SU-DHL-6 (cell line): ENCODE measurements at regions not wholly inside any gene's neighbourhood (a gene's known extent, or its start where the extent isn't known, plus 50 kb on each side); places are given as distances from the start of the nearest gene placed in this dataset.

Source experiments
- H2AFZ ChIP-seq: fragments of 200-600 bp; sonication (generic); 2 replicates; pipeline ENCODE4 v1.6.1; 2014; ENCODE audit warnings: low read depth, mild to moderate bottlenecking, moderate library complexity, mixed read lengths, antibody characterized with exemption, low read length; ENCODE audit not compliant: severe bottlenecking
- H3F3A ChIP-seq: fragments of 200-600 bp; shearing (Covaris generic); 2 replicates; pipeline ENCODE4 v1.6.0; 2016; ENCODE audit warnings: antibody characterized with exemption, mild to moderate bottlenecking; ENCODE audit not compliant: insufficient read depth
- H3K27ac ChIP-seq: fragments of 200-600 bp; sonication (generic); 2 replicates; pipeline ENCODE4 v1.5.1; 2016; ENCODE audit warnings: low read depth, mild to moderate bottlenecking, low read length, moderate library complexity, mixed read lengths
- H3K27me3 ChIP-seq: fragments of 200-600 bp; sonication (generic), shearing (Covaris generic); 2 replicates; pipeline ENCODE4 v1.6.0; 2014; ENCODE audit warnings: mild to moderate bottlenecking, low read length
- H3K36me3 ChIP-seq: fragments of 200-600 bp; sonication (generic); 2 replicates; pipeline ENCODE4 v1.6.1; 2014; ENCODE audit warnings: mild to moderate bottlenecking, low read length, mixed read lengths
- H3K4me2 ChIP-seq: fragments of 300-600, 200-600 bp; shearing (Covaris generic), sonication (generic); 2 replicates; pipeline ENCODE4 v1.6.0; 2014; ENCODE audit warnings: low read length, low read depth, mild to moderate bottlenecking; ENCODE audit not compliant: poor library complexity, severe bottlenecking
- H3K4me3 ChIP-seq: fragments of 200-600 bp; sonication (generic); 2 replicates; pipeline ENCODE4 v1.5.1; 2014; ENCODE audit warnings: antibody characterized with exemption, low read length, mild to moderate bottlenecking, mixed read lengths; ENCODE audit not compliant: insufficient read depth, poor library complexity, severe bottlenecking
- H3K79me2 ChIP-seq: fragments of 200-600 bp; sonication (generic); 2 replicates; pipeline ENCODE4 v1.6.1; 2014; ENCODE audit warnings: mild to moderate bottlenecking, low read length, moderate library complexity; ENCODE audit not compliant: insufficient read depth
- H3K9ac ChIP-seq: fragments of 200-600 bp; sonication (generic); 2 replicates; pipeline ENCODE4 v1.7.0; 2014; ENCODE audit warnings: mild to moderate bottlenecking, low read length
- H3K9me2 ChIP-seq: fragments of 200-600 bp; sonication (generic); replicated peaks from 2 replicates; pipeline ENCODE4 v1.6.1; 2014; ENCODE audit warnings: low read length; ENCODE audit not compliant: insufficient read depth
- H3K9me3 ChIP-seq: fragments of 200-600 bp; sonication (generic); 2 replicates; pipeline ENCODE4 v1.6.1; 2014; ENCODE audit warnings: low read length, mixed read lengths; ENCODE audit not compliant: insufficient read depth
- H4K20me1 ChIP-seq: fragments of 200-600 bp; sonication (generic); 2 replicates; pipeline ENCODE4 v1.6.1; 2014; ENCODE audit warnings: low read depth, mild to moderate bottlenecking, antibody characterized with exemption, low read length, moderate library complexity, mixed read lengths
- CTCF ChIP-seq: fragments of 200-600 bp; sonication (generic); IDR thresholded peaks from one replicate; pipeline ENCODE4 v1.5.1; 2017; ENCODE audit warnings: antibody characterized with exemption, mild to moderate bottlenecking, low read length, moderate library complexity; ENCODE audit not compliant: insufficient read depth, poor library complexity, severe bottlenecking
- EZH2phosphoT487 ChIP-seq: fragments of 200-600 bp; sonication (generic), shearing (Covaris generic); conservative IDR thresholded peaks from 2 replicates; pipeline ENCODE4 v1.6.1; 2018; ENCODE audit warnings: mild to moderate bottlenecking, antibody characterized with exemption, low read length, moderate library complexity, mixed read lengths

GRCh38 chr14:97393244-97393643 is 596.1 kb downstream of the VRK1 start:
- Histone ChIP-seq H3K4me3 (no peak overlapping the region), H3K4me2 (no peak overlapping the region), H2AFZ (no peak overlapping the region), H3F3A (no peaks in the 10 kb centered on the region), H3K9me2 (no peaks in the 10 kb centered on the region), H3K9me3 (no peaks in the 10 kb centered on the region), H3K9ac (no peak overlapping the region), H3K27ac (no peak overlapping the region), H3K27me3 (no peaks in the 10 kb centered on the region), H3K36me3 (no peaks in the 10 kb centered on the region), H3K79me2 (no peaks in the 10 kb centered on the region), H4K20me1 (no peaks in the 10 kb centered on the region)
- no peak for TF ChIP-seq EZH2phosphoT487
- TF ChIP-seq CTCF: no peak

GRCh38 chr14:97395068-97395467 is 597.9 kb downstream of the VRK1 start:
- Histone ChIP-seq H3K36me3 (no peaks in the 10 kb centered on the region), H3K4me3 (no peak overlapping the region), H3K9me2 (no peaks in the 10 kb centered on the region), H3K9me3 (no peaks in the 10 kb centered on the region), H3K4me2 (no peak overlapping the region), H3K27me3 (no peaks in the 10 kb centered on the region), H4K20me1 (no peaks in the 10 kb centered on the region), H3K27ac (no peak overlapping the region), H3F3A (no peaks in the 10 kb centered on the region), H2AFZ (no peak overlapping the region), H3K79me2 (no peaks in the 10 kb centered on the region), H3K9ac (no peak overlapping the region)
- TF ChIP-seq CTCF: no peak
- TF ChIP-seq EZH2phosphoT487: no peak

GRCh38 chr14:97401714-97402113 is 604.5 kb downstream of the VRK1 start:
- Histone ChIP-seq H3K27me3 (no peaks in the 10 kb centered on the region), H3K4me3 (no peak overlapping the region), H3K36me3 (no peaks in the 10 kb centered on the region), H2AFZ (no peak overlapping the region), H3K27ac (no peak overlapping the region), H3F3A (no peaks in the 10 kb centered on the region), H3K9ac (no peak overlapping the region), H3K9me2 (no peaks in the 10 kb centered on the region), H3K79me2 (no peaks in the 10 kb centered on the region), H3K9me3 (no peaks in the 10 kb centered on the region), H3K4me2 (no peak overlapping the region), H4K20me1 (no peaks in the 10 kb centered on the region)
- TF ChIP-seq CTCF (no peak), EZH2phosphoT487 (no peak)

GRCh38 chr14:97402279-97402678 is 605.1 kb downstream of the VRK1 start:
- no peak for TF ChIP-seq EZH2phosphoT487
- no peak for TF ChIP-seq CTCF
- H3K9me2 ChIP-seq: no peaks in the 10 kb centered on the region
- no peaks in the 10 kb centered on the region for H3K27me3 ChIP-seq
- H3K9me3 ChIP-seq: no peaks in the 10 kb centered on the region
- H3K36me3 ChIP-seq: no peaks in the 10 kb centered on the region
- H3K4me3 ChIP-seq: no peak overlapping the region
- H3K27ac ChIP-seq: no peak overlapping the region
- H3K9ac ChIP-seq: no peak overlapping the region
- H2AFZ ChIP-seq: no peak overlapping the region
- no peaks in the 10 kb centered on the region for H4K20me1 ChIP-seq
- no peaks in the 10 kb centered on the region for H3K79me2 ChIP-seq
- H3F3A ChIP-seq: no peaks in the 10 kb centered on the region
- H3K4me2 ChIP-seq: no peak overlapping the region
